DND-41 (cell line): ENCODE measurements at regions not wholly inside any gene's neighbourhood (a gene's known extent, or its start where the extent isn't known, plus 50 kb on each side); places are given as distances from the start of the nearest gene placed in this dataset.

Experiments used
- ATAC-seq: fragments of 200-7000 bp; cut with Tn5 transposase; 3 replicates; pipeline ENCODE4 v1.9.1; 2021; ENCODE audit warnings: low read depth; ENCODE audit not compliant: insufficient read depth
- DNase-seq: peaks from one replicate; pipeline ENCODE4 v3.0.0-alpha.2; 2020
- H2AFZ ChIP-seq: 2 replicates; pipeline ENCODE4 v1.6.0; 2012; ENCODE audit warnings: low read depth, low read length
- H3K27ac ChIP-seq: 2 replicates; pipeline ENCODE4 v1.5.1; 2012; ENCODE audit warnings: low read length, inconsistent platforms
- H3K27me3 ChIP-seq: fragments of 200-600 bp; sonication (generic); 2 replicates; pipeline ENCODE4 v1.6.0; 2012; ENCODE audit warnings: low read length, mild to moderate bottlenecking, inconsistent platforms; ENCODE audit not compliant: insufficient read depth, poor library complexity
- H3K36me3 ChIP-seq: 2 replicates; pipeline ENCODE4 v1.5.1; 2012; ENCODE audit warnings: low read length, inconsistent platforms; ENCODE audit not compliant: insufficient read depth
- H3K4me1 ChIP-seq: 2 replicates; pipeline ENCODE4 v1.5.1; 2012; ENCODE audit warnings: mild to moderate bottlenecking, low read length; ENCODE audit not compliant: insufficient read depth
- H3K4me2 ChIP-seq: 2 replicates; pipeline ENCODE4 v1.6.0; 2012; ENCODE audit warnings: mild to moderate bottlenecking, moderate library complexity, low read length, inconsistent platforms; ENCODE audit not compliant: insufficient read depth
- H3K4me3 ChIP-seq, 2 experiments: fragments of 200-600 bp in 1 of 2; shearing (Covaris generic) in 1 of 2; 2 replicates each; pipeline ENCODE4 v1.5.1; 2012 to 2016; ENCODE audit warnings: inconsistent platforms in 2 of 2, low read length in 2 of 2, mild to moderate bottlenecking in 2 of 2, low read depth in 1 of 2, moderate library complexity in 1 of 2
- H3K79me2 ChIP-seq: 2 replicates; pipeline ENCODE4 v1.6.0; 2012; ENCODE audit warnings: low read length, inconsistent platforms; ENCODE audit not compliant: insufficient read depth
- H3K9ac ChIP-seq: 2 replicates; pipeline ENCODE4 v1.6.0; 2012; ENCODE audit warnings: low read depth, mild to moderate bottlenecking, inconsistent platforms, low read length, moderate library complexity
- H3K9me3 ChIP-seq: 2 replicates; pipeline ENCODE4 v1.5.1; 2012; ENCODE audit warnings: low read length, moderate library complexity, mild to moderate bottlenecking, inconsistent platforms; ENCODE audit not compliant: insufficient read depth, severe bottlenecking
- H4K20me1 ChIP-seq: 2 replicates; pipeline ENCODE4 v1.6.0; 2012; ENCODE audit warnings: low read length; ENCODE audit not compliant: insufficient read depth
- EZH2 ChIP-seq: IDR thresholded peaks from 3 replicates; pipeline ENCODE4 v1.6.1; 2012; ENCODE audit warnings: borderline replicate concordance, low read depth, mild to moderate bottlenecking, moderate library complexity, low read length, inconsistent platforms; ENCODE audit not compliant: severe bottlenecking
- TF ChIP-seq, protein P1 (sequence below): IDR thresholded peaks from 2 replicates; pipeline ENCODE4 v1.5.1; 2012; ENCODE audit warnings: borderline replicate concordance, low read length, moderate library complexity, mild to moderate bottlenecking; ENCODE audit not compliant: poor library complexity, severe bottlenecking; ENCODE audit errors: extremely low read depth

DNA sequence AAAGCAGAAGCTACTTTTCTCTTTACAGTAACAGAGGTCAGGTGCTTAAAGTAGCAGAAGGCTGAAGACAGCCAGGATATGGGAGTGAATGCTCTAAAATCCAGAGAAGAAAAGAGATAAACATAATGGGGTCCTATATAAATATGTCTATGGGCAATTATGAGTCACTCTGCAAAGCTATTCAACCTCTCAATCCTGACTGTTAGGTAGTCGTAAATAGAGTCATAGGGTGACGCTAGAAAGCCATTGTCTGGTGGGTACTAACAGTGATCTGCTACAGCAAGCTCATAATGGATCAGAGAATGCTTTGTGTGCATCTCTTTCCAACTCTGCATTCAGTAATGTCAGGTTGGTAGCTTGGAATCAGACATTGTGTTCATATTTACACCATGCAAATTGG is 53.5 kb upstream of the PDE5A start:
- H4K20me1 ChIP-seq: no peaks in the 10 kb centered on the region
- DNase-seq: no peak

DNA sequence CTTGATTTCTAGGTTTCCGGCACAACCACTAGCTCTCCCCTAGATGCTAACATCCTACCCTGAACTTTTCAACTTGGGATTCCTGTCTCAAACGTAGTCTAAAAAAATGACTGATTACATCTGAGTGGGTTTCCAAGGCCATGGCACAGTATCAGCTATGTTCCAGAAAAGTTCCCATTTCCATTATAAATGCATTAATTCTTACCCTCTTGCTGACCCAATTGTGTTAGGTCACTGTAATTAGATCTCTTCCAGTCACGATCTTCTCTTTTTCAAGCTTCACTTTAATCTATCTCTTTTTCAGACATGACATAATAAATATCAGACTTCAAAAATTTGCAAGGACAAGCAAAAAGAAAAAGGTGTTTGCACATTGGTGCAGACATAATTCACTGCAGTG is 50.6 kb upstream of the PDE5A start:
- no peak overlapping the region for H3K4me2 ChIP-seq
- no peak overlapping the region for H3K27ac ChIP-seq
- H4K20me1 ChIP-seq: no peaks in the 10 kb centered on the region
- H3K9me3 ChIP-seq: no peaks in the 10 kb centered on the region
- no peaks in the 10 kb centered on the region for H3K79me2 ChIP-seq
- H3K9ac ChIP-seq: no peak overlapping the region
- TF ChIP-seq, protein P1, sequence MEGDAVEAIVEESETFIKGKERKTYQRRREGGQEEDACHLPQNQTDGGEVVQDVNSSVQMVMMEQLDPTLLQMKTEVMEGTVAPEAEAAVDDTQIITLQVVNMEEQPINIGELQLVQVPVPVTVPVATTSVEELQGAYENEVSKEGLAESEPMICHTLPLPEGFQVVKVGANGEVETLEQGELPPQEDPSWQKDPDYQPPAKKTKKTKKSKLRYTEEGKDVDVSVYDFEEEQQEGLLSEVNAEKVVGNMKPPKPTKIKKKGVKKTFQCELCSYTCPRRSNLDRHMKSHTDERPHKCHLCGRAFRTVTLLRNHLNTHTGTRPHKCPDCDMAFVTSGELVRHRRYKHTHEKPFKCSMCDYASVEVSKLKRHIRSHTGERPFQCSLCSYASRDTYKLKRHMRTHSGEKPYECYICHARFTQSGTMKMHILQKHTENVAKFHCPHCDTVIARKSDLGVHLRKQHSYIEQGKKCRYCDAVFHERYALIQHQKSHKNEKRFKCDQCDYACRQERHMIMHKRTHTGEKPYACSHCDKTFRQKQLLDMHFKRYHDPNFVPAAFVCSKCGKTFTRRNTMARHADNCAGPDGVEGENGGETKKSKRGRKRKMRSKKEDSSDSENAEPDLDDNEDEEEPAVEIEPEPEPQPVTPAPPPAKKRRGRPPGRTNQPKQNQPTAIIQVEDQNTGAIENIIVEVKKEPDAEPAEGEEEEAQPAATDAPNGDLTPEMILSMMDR: no peak
- DNase-seq (no peak), ATAC-seq (no peak)
- H3K4me1 ChIP-seq: no peaks in the 10 kb centered on the region
- no peak overlapping the region for H3K4me3 ChIP-seq
- H2AFZ ChIP-seq: no peak overlapping the region
- no peaks in the 10 kb centered on the region for H3K27me3 ChIP-seq
- no peaks in the 10 kb centered on the region for H3K36me3 ChIP-seq

More for the DNA sequence above, 53.5 kb upstream of the PDE5A start:
- Histone ChIP-seq H3K27ac (no peak overlapping the region), H3K4me1 (no peaks in the 10 kb centered on the region), H2AFZ (no peak overlapping the region), H3K4me3 (no peak overlapping the region), H3K4me2 (no peak overlapping the region), H3K9me3 (no peaks in the 10 kb centered on the region), H3K79me2 (no peaks in the 10 kb centered on the region), H3K36me3 (no peaks in the 10 kb centered on the region), H3K9ac (no peak overlapping the region), H3K27me3 (no peaks in the 10 kb centered on the region)
- ATAC-seq: no peak
- TF ChIP-seq EZH2: no peak
- TF ChIP-seq, protein P1: no peak

- no peak overlapping the region for H3K9ac ChIP-seq
- no peak overlapping the region for H3K4me2 ChIP-seq
- H4K20me1 ChIP-seq: no peaks in the 10 kb centered on the region
- H3K36me3 ChIP-seq: no peaks in the 10 kb centered on the region
- no peak overlapping the region for H3K27ac ChIP-seq
- H3K4me3 ChIP-seq: no peak overlapping the region
- ATAC-seq (no peak), DNase-seq (no peak)
- H3K9me3 ChIP-seq: no peaks in the 10 kb centered on the region
- no peaks in the 10 kb centered on the region for H3K79me2 ChIP-seq
- H2AFZ ChIP-seq: no peak overlapping the region
- H3K4me1 ChIP-seq: no peaks in the 10 kb centered on the region
- no peaks in the 10 kb centered on the region for H3K27me3 ChIP-seq
- TF ChIP-seq, protein P1: no peak
- TF ChIP-seq EZH2: no peak
Measured at GRCh38 chr4:119678761-119679160, 50.2 kb upstream of the PDE5A start.
